Peyer's patch (tissue), 4 donors: ENCODE measurements at regions not wholly inside any gene's neighbourhood (a gene's known extent, or its start where the extent isn't known, plus 50 kb on each side); places are given as distances from the start of the nearest gene placed in this dataset.

Source experiments
- POLR2A ChIP-seq, 2 donors: fragments of 450-650 bp; IDR thresholded peaks; one replicate each; pipeline ENCODE4 v1.5.1; 2017; ENCODE audit warnings: antibody characterized with exemption in 2 of 2, mild to moderate bottlenecking in 2 of 2, moderate library complexity in 2 of 2
- TF ChIP-seq, protein P1 (sequence below), 6 experiments: fragments of 450-650 bp in 4 of 6; fragments of 200-600 bp in 2 of 6; sonication (generic) in 1 of 6; IDR thresholded peaks; one replicate each; pipeline ENCODE4 v1.5.1; 2017 to 2019; ENCODE audit warnings: antibody characterized with exemption in 6 of 6, mild to moderate bottlenecking in 3 of 6, moderate library complexity in 1 of 6

- TF ChIP-seq, protein P1, sequence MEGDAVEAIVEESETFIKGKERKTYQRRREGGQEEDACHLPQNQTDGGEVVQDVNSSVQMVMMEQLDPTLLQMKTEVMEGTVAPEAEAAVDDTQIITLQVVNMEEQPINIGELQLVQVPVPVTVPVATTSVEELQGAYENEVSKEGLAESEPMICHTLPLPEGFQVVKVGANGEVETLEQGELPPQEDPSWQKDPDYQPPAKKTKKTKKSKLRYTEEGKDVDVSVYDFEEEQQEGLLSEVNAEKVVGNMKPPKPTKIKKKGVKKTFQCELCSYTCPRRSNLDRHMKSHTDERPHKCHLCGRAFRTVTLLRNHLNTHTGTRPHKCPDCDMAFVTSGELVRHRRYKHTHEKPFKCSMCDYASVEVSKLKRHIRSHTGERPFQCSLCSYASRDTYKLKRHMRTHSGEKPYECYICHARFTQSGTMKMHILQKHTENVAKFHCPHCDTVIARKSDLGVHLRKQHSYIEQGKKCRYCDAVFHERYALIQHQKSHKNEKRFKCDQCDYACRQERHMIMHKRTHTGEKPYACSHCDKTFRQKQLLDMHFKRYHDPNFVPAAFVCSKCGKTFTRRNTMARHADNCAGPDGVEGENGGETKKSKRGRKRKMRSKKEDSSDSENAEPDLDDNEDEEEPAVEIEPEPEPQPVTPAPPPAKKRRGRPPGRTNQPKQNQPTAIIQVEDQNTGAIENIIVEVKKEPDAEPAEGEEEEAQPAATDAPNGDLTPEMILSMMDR (IDR thresholded peaks at IDR 0.05), result no peak
- no peak for TF ChIP-seq POLR2A (IDR thresholded peaks at IDR 0.05)
Measured at GRCh38 chr20:9974324-9974723, 60.5 kb upstream of the ANKEF1 start.
